ENCODE measurements at regions not wholly inside any gene's neighbourhood (a gene's known extent, or its start where the extent isn't known, plus 50 kb on each side); places are given as distances from the start of the nearest gene placed in this dataset.
"Not testable (repeated sequence)": the region's sequence is repeated elsewhere in the genome, so short reads cannot be mapped to it uniquely, and the experiment has no call there.

DNA sequence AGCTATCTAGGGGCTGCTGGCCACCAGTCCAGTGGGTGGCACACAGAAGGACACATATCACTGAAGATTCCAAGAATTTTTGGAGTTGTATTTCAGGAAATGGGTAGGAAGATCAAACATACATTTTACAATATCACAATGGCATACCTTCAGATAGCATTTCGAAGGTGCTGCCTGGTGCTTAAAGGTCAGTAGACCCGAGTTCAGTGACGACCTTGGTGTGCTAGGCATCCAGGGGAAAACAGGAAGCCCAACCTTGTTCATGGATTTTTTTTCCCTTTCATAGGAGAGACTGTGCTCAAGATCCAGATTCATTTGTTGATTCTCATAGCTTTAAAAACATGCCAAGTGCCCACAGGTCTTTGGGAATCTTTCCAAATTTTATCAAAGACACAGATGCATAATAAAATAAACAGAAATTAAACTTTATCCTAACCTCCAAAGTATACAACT is 51.0 kb upstream of the RCBTB2 start:
- DNase-seq (ENCODE audit: low read depth), result no peak

DNA sequence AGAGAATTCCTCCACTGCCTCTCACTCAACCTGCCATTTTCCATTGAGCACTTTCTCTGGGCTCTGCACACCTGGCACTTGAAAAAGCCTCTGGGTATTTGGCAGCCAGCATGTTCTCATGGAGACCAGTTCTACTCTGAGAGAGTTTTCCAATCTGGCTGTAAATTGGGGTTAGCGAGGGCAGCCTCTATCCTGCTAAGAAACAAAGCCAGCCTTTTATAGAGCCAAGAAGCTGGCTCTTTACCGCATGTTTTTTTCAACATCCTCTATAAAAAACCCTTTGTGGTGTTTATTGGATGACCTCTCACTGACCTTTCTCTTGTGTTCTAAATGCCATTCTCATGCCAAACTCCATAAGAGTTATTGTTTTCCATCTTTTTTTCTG is 52.6 kb upstream of the RCBTB2 start:
- no peak for DNase-seq (ENCODE audit: low read depth)

DNA sequence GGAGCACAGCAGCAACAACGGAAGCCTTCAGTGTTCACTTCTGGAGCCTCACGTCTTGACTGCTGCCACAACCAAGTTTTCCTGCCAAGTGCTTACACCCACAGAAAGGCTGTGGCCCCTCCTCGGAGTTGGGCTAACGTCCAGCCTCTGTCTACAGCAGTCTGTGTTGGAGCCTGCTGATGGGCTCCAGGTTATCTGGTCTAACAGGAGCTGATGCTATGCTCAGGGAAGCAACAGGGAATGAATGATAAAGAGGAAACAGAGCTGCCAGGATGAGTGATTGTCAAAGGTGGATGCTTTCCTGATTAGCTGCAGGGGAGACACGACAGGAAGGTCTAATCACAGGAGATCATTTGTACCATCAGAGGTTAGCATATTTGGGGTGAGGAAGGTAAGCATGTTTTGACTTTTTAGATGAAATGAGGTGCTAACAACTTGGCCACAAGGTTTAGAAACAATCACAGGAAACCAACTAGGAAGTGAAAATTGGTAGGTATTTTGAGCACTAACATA is 53.8 kb upstream of the RCBTB2 start:
- DNase-seq (ENCODE audit: low read depth), result no peak

DNA sequence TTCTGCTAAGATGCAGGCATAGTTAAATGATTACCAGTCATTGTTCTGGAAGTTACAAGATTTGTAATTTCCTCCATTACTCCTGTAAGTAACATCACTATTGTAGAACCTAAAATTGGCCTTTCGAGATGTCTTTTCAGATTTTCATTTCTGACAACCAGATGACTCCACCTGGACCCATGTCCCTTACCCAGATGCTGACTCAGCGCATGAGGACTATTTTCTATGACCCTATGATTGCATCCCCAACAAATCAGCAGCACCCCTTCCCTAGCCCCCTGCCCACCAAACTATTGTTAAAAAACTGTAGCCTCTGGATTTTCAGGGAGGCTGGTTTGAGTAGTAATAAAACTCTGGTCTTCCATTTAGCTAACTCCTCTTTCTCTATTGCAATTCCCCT is 55.2 kb upstream of the RCBTB2 start:
- DNase-seq (ENCODE audit: low read depth), result no peak

DNA sequence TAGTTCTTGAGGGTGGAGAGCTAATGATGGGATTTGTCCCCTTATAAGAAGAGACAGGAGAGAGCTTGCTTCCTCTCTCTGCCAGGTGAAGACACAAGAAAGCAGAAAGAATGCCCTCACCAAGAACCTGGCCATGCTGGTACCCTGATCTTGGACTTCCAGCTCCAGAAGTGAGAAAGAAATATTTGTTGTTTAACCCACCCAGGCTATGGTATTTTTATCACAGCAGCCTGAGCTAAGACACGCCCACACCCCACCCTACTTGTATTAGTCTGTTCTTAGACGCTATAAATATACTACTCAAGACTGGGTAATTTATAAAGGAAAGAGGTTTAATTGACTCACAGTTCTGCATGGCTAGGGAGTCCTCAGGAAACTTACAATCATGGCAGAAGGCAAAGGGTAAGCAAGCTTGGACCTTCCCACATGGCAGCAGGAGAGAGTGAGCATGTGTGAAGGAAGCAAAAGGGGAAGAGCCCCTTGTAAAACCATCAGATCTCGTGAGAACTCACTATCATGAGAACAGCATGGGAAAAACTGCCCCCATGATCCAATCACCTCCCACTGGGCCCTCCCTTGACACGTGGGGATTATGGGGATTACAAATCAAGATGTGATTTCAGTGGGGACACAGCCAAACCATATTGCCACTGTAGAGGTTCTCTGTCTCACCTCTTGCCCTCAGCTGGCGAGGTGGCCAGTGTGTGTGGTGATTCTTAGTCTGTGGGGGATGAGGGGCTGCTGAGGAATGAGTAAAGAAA is 57.4 kb upstream of the RCBTB2 start:
- DNase-seq (ENCODE audit: low read depth), result no peak

DNA sequence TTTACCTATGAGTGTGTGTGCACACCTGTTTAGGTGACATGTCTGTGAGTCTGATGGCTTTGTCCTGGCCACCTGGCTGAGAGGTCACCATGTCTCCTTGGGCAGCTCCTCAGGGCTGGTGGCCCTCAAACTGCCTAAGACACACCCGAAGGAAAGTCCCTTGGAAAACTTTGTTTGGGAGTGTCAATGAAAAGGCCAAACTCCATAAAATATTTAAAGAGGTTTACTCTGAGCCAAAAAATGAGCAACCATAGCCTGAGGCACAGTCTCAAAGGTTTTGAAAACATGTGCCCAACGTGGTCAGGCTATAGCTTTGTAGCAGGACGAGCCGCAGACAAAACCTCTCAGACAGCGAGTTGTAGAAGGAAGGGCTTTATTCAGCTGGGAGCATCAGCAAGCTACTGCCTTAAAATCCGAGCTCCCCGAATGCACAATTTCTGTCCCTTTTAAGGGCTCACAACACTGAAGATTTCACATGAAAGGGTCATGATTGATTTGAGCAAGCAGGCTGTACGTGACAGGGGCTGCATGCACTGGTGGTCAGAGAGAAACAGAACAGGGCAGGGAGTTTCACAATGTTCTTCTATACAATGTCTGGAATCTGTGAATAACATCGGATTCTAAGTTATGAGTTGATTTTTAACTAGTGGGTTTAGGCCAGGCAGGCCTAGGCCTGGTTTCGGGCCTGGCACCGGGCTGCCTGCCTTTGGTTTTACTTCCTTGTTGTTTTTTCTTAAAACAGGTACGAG is 58.4 kb upstream of the RCBTB2 start:
- DNase-seq (ENCODE audit: low read depth), result not testable (repeated sequence)

DNA sequence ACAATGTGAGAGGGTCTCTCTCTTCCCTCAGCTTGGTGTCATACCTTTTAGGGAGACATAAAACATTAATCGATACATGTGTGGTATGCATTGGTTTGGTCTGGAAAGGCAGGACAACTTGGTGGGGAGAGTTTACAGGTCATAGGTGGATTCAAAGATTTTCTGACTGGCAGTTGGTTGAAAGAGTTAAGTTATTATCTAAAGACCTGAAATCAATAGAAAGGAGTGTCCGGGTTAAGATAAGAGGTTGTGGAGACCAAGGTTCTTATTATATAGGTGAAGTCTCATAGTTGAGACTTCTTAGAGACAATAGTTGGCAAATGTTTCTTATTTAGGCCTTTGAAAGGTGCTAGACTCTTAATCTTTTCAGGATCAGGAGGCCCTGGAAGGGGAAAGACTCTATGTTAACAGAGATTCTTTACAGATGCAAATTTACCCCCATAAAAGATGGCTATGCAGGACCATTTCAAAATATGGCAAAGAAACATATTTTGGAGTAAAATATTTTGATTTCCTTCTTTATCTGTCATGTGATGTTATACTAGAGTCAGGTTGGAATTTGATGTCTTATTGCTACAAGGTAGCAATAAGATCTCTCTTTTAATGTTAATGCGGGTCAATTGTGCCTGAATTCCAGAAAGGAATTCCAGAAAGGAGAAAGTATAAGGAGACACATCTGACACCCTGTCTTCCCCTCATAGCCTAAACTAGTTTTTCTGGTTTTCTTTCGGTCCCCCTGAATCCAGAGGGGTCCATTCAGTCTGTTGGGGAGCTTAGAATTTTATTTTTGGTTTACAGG is 59.2 kb upstream of the RCBTB2 start:
- DNase-seq (ENCODE audit: low read depth), result no peak

DNA sequence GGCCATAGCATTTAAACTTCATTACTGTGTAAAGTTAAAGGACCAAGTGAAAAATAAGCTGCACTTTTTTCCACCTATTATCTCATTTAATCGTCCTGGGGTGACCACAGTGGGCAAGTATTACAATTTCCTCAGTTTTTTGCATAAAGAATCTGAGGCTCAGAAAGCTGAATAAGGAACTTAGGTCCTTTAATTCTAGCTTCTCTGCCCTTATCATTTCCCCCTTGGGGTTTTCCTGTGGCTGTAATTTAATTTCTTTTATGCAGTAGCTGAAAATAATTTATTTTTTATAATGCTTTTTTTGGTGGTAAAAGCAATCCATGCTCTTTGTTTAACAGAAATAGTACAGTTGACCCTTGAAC is 59.8 kb upstream of the RCBTB2 start:
- DNase-seq (ENCODE audit: low read depth), result no peak

DNA sequence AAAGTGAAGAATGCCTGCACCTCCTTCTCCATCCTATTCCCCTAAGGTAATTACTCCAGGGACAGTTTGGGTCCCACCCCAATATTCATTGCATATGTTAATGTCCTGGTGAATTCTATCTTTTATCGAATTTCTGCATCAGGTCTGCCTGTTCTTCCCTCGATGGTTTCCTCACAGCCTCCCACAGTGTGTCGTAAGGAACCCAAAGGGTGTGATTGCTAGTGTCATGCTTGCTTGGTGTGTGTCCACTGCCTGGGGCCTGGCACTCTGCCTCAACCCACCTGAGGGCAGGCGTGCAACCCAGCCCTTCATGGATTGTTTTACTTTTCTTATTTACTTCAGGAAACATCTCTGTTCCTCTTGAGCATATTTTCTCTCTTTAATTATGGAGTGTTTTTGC is 60.2 kb upstream of the CYSLTR2 start:
- no peak for DNase-seq (ENCODE audit: low read depth)

DNA sequence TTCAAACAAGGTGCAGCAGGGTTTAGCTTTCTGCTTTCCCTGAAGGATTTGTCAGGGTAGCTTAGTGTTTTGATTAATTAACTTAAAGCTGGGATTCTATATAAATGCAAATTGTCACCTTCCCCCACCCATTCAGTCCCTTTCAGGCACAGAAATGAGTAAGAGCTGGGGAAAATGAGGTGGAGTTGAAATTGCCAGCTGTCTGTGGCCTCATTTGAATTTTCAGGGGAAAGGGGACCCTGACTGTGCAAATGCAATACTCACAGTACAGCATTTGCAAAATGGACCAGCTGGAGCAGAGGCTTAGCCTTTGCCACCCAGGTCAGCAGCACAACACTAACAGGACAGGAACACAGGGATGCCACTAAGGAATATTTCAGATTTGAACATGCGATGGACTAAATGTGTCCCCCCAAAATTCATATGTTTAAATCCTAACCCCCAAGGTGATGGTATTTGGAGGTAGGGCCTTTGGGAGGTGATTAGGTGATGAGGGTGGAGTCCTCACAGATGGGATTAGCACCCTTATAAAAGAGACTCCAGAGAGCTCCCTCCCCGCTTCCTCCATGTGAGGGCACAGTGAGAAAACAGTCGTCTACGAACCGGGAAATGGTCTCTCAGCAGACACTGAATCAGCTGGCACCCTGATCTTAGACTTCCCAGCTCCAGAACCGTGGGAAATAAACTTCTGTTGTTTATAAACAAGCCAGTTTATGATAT is 59.5 kb upstream of the CYSLTR2 start:
- DNase-seq (ENCODE audit: low read depth), result no peak

DNA sequence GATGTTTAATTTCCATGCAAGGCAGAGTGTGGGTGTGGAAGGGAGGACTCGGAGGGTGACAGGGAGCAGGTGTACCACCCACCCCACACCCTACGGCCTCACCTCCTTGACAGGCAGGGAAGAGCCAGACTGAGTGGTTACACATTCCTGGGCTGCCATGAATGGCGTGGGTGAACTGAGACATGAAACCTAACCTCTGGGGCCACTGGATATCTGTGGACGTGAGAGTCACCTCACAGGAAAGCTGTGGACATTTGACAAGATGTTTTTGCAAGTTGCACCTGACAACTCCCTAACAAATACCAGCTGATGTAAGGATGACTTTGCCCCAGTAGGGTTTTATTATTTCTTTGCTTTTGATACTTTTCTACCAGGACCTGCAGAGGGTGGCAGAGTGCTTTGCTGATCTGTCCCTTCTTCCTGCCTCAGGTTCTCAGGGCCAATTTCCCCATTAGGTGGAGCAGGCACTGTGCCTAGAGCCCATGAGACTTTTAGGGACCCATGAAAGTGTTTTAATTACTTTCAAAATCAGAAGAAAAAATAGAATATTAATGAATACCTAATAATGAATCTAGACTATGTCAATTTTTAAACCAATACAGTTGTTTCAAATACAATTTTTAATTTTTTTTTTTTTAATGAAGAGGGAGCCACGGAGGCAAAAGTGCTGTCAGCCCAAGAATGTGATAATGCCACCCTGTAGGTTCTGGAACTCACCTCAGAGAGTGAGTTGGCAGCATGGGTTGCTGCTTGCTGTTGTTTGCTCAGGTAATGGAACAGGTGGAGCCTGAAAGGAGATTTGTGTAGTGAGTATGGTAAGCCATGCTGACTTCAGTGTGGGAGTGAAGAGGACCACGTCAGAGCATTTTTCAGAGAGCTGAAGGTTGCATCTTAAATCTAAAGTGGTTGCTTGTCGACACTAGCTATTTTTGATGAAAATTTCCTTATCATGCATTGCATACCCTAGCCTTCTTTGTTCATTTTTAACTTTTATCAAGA is 58.0 kb upstream of the CYSLTR2 start:
- DNase-seq (ENCODE audit: low read depth), result peak; percentile 17

DNA sequence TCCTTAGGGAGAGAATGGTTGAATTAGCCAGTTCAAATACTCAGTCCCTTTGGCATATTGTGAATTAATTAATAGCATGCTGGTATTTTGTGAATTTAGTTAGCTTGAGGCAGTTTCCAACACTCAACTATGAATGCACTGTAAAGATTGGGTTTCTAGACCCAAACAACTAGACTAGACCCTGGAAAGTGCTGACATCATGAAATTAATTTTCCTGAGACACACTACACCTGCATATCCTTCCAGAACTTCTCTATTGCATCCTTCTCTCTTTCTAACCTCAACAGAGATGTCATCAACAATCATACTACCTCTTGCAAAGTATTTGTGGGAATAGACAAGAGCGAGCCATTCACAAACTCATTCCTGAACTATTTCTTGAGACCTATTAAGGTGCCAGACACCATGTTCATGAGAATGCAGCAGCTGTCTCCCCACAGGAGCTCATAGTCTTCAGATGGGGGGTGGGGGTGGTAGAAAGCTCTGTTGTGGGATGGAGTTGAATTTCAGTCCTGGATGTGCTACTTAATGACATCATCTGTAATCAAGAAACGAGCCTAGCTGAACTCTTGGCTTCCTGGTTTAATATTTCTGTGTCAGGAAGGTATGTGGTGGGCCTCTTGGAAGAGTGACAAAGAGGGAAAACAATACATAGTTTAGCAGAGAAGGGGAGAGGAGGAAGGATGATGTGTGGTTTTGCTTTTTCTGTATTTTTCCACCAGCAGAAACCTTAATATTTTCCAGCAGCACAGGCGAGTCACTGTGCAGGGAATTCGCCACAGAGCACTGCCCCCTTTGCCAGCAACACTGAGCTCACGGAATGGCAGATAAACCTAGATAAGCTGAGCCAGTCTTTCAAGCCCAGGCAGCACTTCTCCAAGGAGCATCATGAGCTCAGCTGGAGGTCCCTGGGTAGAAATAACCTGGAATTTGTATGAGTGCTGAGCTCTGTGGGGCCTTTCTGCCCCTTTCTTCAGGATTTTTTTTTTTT is 53.1 kb upstream of the CYSLTR2 start:
- no peak for DNase-seq (ENCODE audit: low read depth)

DNA sequence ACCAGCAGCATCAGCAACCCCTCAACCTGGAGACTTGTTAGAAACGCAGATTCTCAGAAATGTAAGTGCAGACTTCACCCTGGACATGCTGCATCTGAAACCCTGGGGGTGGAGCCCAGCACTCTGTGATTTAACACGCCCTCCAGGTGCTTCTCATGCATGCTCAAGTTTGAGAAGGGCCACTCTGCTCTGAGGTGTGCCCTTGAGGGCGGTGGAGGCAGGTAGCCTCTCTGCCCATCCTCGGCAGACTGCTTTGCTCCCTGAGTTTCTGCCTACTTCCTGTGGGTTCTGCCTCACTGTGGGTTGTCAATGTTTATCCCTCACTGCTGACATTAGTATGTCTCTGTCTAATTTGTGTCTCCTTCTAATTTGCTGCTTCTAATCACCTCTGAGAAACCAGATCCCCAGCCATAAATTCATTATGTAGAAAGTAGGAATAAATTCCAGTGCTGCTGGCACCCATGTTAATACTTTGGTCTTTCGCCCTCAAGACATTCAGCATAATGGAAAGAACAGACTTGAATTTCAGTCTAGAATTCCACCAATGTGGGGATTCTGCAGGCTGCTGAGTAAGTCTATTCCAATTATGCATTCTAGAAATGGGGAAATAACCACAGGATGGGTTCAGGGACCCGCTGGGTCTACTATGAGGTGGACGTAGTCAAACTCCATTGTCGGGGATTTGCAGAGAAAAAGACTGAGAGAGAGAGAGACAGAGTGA is 51.3 kb upstream of the CYSLTR2 start:
- no peak for DNase-seq (ENCODE audit: low read depth)

DNA sequence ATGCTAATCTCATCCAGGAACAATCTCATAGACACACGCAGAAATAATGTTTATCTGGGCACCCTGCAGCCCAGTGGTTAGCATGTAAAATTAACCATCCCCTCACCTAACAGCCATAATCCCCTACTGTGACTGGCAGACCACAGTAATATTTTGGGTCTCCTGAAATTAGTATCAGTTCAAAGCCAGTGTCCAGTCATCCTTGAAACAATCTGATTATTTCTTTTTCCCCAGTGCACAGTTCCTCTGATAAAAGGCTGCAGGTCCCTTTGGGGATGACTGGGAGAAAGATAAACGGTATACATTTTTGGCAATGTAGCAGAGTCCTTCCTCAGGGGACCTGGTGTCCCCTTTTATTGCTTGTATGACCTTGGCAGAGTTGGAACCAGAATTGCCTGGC is 50.4 kb upstream of the CYSLTR2 start:
- no peak for DNase-seq (ENCODE audit: low read depth)
